ENCODE measurements at regions not wholly inside any gene's neighbourhood (a gene's known extent, or its start where the extent isn't known, plus 50 kb on each side); places are given as distances from the start of the nearest gene placed in this dataset.

- TF ChIP-seq CTCF (IDR thresholded peaks at IDR 0.05) (no peak), POLR2A (IDR thresholded peaks at IDR 0.05) (no peak)
These were observed 119.4 kb downstream of the BLID start for GRCh38 chr11:121996574-121996973.
